ENCODE measurements at regions not wholly inside any gene's neighbourhood (a gene's known extent, or its start where the extent isn't known, plus 50 kb on each side); places are given as distances from the start of the nearest gene placed in this dataset.

DNA sequence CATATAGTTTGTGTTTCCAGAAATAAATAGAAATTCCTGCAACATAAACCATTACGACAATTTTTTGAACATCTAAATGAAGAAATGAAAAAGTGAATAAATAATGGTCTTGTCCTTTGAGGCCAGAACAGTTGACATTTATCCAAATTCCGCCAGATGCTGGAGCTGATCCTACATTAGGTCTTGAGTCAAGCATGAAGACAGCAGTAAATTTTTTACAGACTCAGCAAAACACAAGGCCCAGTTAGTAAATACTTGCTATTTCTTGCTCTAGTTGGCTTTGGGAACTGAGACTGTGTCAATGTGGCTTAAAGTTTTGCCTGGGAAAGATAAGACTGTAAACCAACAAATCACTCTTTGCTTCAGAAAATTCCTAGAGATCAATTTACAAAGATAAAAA is 540.1 kb upstream of the RGS18 start:
- no peak overlapping the region for H3K4me3 ChIP-seq (ENCODE audit: low read depth, low read length)
- TF ChIP-seq CTCF (IDR thresholded peaks at IDR 0.05; ENCODE audit: borderline replicate concordance, insufficient read depth, low read depth, low read length): no peak

GRCh38 chr1:191620883-191621282 is 537.4 kb upstream of the RGS18 start:
- no peak overlapping the region for H3K4me3 ChIP-seq (ENCODE audit: low read depth, low read length)
- TF ChIP-seq CTCF (IDR thresholded peaks at IDR 0.05; ENCODE audit: borderline replicate concordance, insufficient read depth, low read depth, low read length): no peak

- H3K4me3 ChIP-seq (ENCODE audit: low read depth, low read length): no peak overlapping the region
- no peak for TF ChIP-seq CTCF (IDR thresholded peaks at IDR 0.05; ENCODE audit: borderline replicate concordance, insufficient read depth, low read depth, low read length)
These were observed 534.2 kb upstream of the RGS18 start for GRCh38 chr1:191624044-191624443.

DNA sequence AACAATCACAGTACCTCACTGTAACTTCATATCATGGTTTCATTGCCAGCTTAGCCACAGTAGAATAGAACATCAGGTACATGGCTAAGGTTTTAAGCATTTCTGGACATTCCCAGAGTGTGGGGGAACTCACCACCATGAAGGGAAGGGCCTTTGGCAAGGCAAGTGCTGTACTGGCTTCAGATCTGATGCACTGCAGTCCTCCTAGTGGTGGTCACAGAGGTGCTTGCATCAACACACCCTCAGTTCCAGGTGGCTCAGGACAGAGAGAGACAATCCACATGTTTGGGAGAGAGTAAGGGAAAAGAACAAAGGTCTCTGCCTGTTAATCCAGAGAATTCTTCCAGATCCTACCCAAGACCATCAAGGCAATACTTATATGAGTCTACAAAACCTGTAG is 528.4 kb upstream of the RGS18 start:
- no peak overlapping the region for H3K4me3 ChIP-seq (ENCODE audit: low read depth, low read length)
- no peak for TF ChIP-seq CTCF (IDR thresholded peaks at IDR 0.05; ENCODE audit: borderline replicate concordance, insufficient read depth, low read depth, low read length)

GRCh38 chr1:191634801-191635508 is 523.3 kb upstream of the RGS18 start:
- no peak for TF ChIP-seq CTCF (IDR thresholded peaks at IDR 0.05; ENCODE audit: borderline replicate concordance, insufficient read depth, low read depth, low read length)

DNA sequence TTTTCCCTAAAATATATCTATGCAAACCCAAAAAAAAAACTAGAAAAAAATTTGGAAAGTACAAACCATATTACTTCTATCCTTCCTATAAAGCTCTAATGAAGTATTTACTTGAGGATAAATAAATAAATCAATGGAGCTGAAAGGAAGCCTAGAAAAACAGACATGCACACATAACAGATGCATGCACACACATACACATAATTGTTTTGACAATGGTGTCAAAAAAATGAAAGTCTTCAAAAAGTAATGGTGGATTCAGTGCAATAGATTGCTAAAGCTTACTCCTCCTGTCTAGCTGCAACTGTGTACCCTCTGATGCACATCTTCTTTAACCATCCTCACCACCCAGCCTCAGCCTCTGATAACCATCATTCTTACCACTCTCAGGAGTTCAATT is 521.9 kb upstream of the RGS18 start:
- no peak for TF ChIP-seq CTCF (IDR thresholded peaks at IDR 0.05; ENCODE audit: borderline replicate concordance, insufficient read depth, low read depth, low read length)
- no peak overlapping the region for H3K4me3 ChIP-seq (ENCODE audit: low read depth, low read length)

More at GRCh38 chr1:191634801-191635508, 523.3 kb upstream of the RGS18 start:
- no peak overlapping the region for H3K4me3 ChIP-seq (ENCODE audit: low read depth, low read length)

Data from GM12875 (cell line).